ENCODE measurements at regions not wholly inside any gene's neighbourhood (a gene's known extent, or its start where the extent isn't known, plus 50 kb on each side); places are given as distances from the start of the nearest gene placed in this dataset.

- TF ChIP-seq CEBPB (IDR thresholded peaks at IDR 0.05) = no peak
- no peak for TF ChIP-seq REST (IDR thresholded peaks at IDR 0.05; ENCODE audit: low read depth)
- no peak for TF ChIP-seq TAF1 (IDR thresholded peaks at IDR 0.05; ENCODE audit: low read depth)
- TF ChIP-seq TCF12 (IDR thresholded peaks at IDR 0.05; ENCODE audit: low read depth) = no peak
- TF ChIP-seq ZBTB7A (IDR thresholded peaks at IDR 0.05; ENCODE audit: low read depth) = no peak
- TF ChIP-seq TEAD4 (IDR thresholded peaks at IDR 0.05) = no peak
- TF ChIP-seq MAX (IDR thresholded peaks at IDR 0.05) = no peak
- TF ChIP-seq EGR1 (IDR thresholded peaks at IDR 0.05) = no peak
- no peak for TF ChIP-seq USF1 (IDR thresholded peaks at IDR 0.05)
- no peak for TF ChIP-seq YY1 (IDR thresholded peaks at IDR 0.05; ENCODE audit: low read depth)
- TF ChIP-seq CREB1 (IDR thresholded peaks at IDR 0.05; ENCODE audit: low read depth) = no peak
- no peak for TF ChIP-seq EP300 (IDR thresholded peaks at IDR 0.05; ENCODE audit: borderline replicate concordance)
- no peak for TF ChIP-seq NFIC (IDR thresholded peaks at IDR 0.05)
- no peak for TF ChIP-seq FOXM1 (IDR thresholded peaks at IDR 0.05; ENCODE audit: borderline replicate concordance, low read depth)
- no peak for TF ChIP-seq RAD21 (IDR thresholded peaks at IDR 0.05; ENCODE audit: low read depth)
These were observed 57.9 kb upstream of the FGGY start for GRCh38 chr1:59238993-59239392.

- TF ChIP-seq FOXM1 (IDR thresholded peaks at IDR 0.05; ENCODE audit: borderline replicate concordance, low read depth) (no peak), MAX (IDR thresholded peaks at IDR 0.05) (no peak), CEBPB (IDR thresholded peaks at IDR 0.05) (no peak), RAD21 (IDR thresholded peaks at IDR 0.05; ENCODE audit: low read depth) (no peak), REST (IDR thresholded peaks at IDR 0.05; ENCODE audit: low read depth) (no peak), USF1 (IDR thresholded peaks at IDR 0.05) (no peak), TAF1 (IDR thresholded peaks at IDR 0.05; ENCODE audit: low read depth) (no peak), EP300 (IDR thresholded peaks at IDR 0.05; ENCODE audit: borderline replicate concordance) (no peak), NFIC (IDR thresholded peaks at IDR 0.05) (no peak), CREB1 (IDR thresholded peaks at IDR 0.05; ENCODE audit: low read depth) (no peak), ZBTB7A (IDR thresholded peaks at IDR 0.05; ENCODE audit: low read depth) (no peak), EGR1 (IDR thresholded peaks at IDR 0.05) (no peak), TCF12 (IDR thresholded peaks at IDR 0.05; ENCODE audit: low read depth) (no peak)
These were observed 55.0 kb upstream of the FGGY start for GRCh38 chr1:59241909-59242308.

- TF ChIP-seq REST (IDR thresholded peaks at IDR 0.05; ENCODE audit: low read depth) = no peak
- TF ChIP-seq NFIC (IDR thresholded peaks at IDR 0.05) = no peak
- no peak for TF ChIP-seq EP300 (IDR thresholded peaks at IDR 0.05; ENCODE audit: borderline replicate concordance)
- no peak for TF ChIP-seq CREB1 (IDR thresholded peaks at IDR 0.05; ENCODE audit: low read depth)
- TF ChIP-seq CEBPB (IDR thresholded peaks at IDR 0.05) = no peak
- TF ChIP-seq EGR1 (IDR thresholded peaks at IDR 0.05) = no peak
- no peak for TF ChIP-seq USF1 (IDR thresholded peaks at IDR 0.05)
These were observed 54.5 kb upstream of the FGGY start for GRCh38 chr1:59242370-59242769.

GRCh38 chr1:59243550-59243949, 53.3 kb upstream of the FGGY start:
- TF ChIP-seq YY1 (IDR thresholded peaks at IDR 0.05; ENCODE audit: low read depth) (no peak), TAF1 (IDR thresholded peaks at IDR 0.05; ENCODE audit: low read depth) (no peak), USF1 (IDR thresholded peaks at IDR 0.05) (no peak), FOXM1 (IDR thresholded peaks at IDR 0.05; ENCODE audit: borderline replicate concordance, low read depth) (no peak), EP300 (IDR thresholded peaks at IDR 0.05; ENCODE audit: borderline replicate concordance) (no peak), TCF12 (IDR thresholded peaks at IDR 0.05; ENCODE audit: low read depth) (no peak), EGR1 (IDR thresholded peaks at IDR 0.05) (no peak), ZBTB7A (IDR thresholded peaks at IDR 0.05; ENCODE audit: low read depth) (no peak), REST (IDR thresholded peaks at IDR 0.05; ENCODE audit: low read depth) (no peak), TEAD4 (IDR thresholded peaks at IDR 0.05) (no peak), MAX (IDR thresholded peaks at IDR 0.05) (no peak), NFIC (IDR thresholded peaks at IDR 0.05) (no peak), CEBPB (IDR thresholded peaks at IDR 0.05) (no peak), CREB1 (IDR thresholded peaks at IDR 0.05; ENCODE audit: low read depth) (no peak), RAD21 (IDR thresholded peaks at IDR 0.05; ENCODE audit: low read depth) (no peak)

Measured in Ishikawa (cell line).